Karpas-422 (cell line): ENCODE measurements at regions not wholly inside any gene's neighbourhood (a gene's known extent, or its start where the extent isn't known, plus 50 kb on each side); places are given as distances from the start of the nearest gene placed in this dataset.

Source experiments
- DNase-seq: peaks from one replicate; pipeline ENCODE4 v3.0.0-alpha.2; 2015
- H2AFZ ChIP-seq: fragments of 200-600 bp; sonication (generic); 2 replicates; pipeline ENCODE4 v1.6.1; 2014; ENCODE audit warnings: antibody characterized with exemption, low read length, mixed read lengths
- H3K27ac ChIP-seq: fragments of 200-600 bp; sonication (generic); 2 replicates; pipeline ENCODE4 v1.5.1; 2014; ENCODE audit warnings: mild to moderate bottlenecking, low read length, moderate library complexity
- H3K27me3 ChIP-seq: fragments of 200-600 bp; sonication (generic); 2 replicates; pipeline ENCODE4 v1.6.1; 2014; ENCODE audit warnings: low read length, mixed read lengths
- H3K36me3 ChIP-seq: fragments of 200-600 bp; sonication (generic); 2 replicates; pipeline ENCODE4 v1.6.1; 2014; ENCODE audit warnings: low read length, mixed read lengths; ENCODE audit not compliant: insufficient read depth
- H3K4me1 ChIP-seq: fragments of 200-600 bp; sonication (generic); 2 replicates; pipeline ENCODE4 v1.6.1; 2014; ENCODE audit warnings: mild to moderate bottlenecking, low read length, mixed read lengths
- H3K4me2 ChIP-seq: fragments of 200-600 bp; sonication (generic); 2 replicates; pipeline ENCODE4 v1.6.1; 2014; ENCODE audit warnings: low read length, low read depth, mild to moderate bottlenecking; ENCODE audit not compliant: poor library complexity, severe bottlenecking
- H3K4me3 ChIP-seq: fragments of 200-600 bp; sonication (generic); 2 replicates; pipeline ENCODE4 v1.5.1; 2014; ENCODE audit warnings: mild to moderate bottlenecking, antibody characterized with exemption, low read length, mixed read lengths
- H3K79me2 ChIP-seq: fragments of 200-600 bp; sonication (generic); 2 replicates; pipeline ENCODE4 v1.6.1; 2014; ENCODE audit warnings: mild to moderate bottlenecking, low read length, mixed read lengths
- H3K9ac ChIP-seq: fragments of 200-600 bp; sonication (generic); 2 replicates; pipeline ENCODE4 v1.6.0; 2014; ENCODE audit warnings: low read length
- H3K9me2 ChIP-seq: fragments of 200-600 bp; sonication (generic), shearing (Covaris generic); replicated peaks from 2 replicates; pipeline ENCODE4 v1.6.0; 2014; ENCODE audit warnings: mild to moderate bottlenecking, low read length, moderate library complexity; ENCODE audit not compliant: insufficient read depth
- H3K9me3 ChIP-seq: fragments of 300-700, 200-600 bp; sonication (generic); 2 replicates; pipeline ENCODE4 v1.6.1; 2014; ENCODE audit warnings: low read length, mixed read lengths
- H4K20me1 ChIP-seq: fragments of 200-600 bp; sonication (generic); 2 replicates; pipeline ENCODE4 v1.6.1; 2014; ENCODE audit warnings: mild to moderate bottlenecking, antibody characterized with exemption, low read length, low read depth; ENCODE audit not compliant: insufficient read depth

DNA sequence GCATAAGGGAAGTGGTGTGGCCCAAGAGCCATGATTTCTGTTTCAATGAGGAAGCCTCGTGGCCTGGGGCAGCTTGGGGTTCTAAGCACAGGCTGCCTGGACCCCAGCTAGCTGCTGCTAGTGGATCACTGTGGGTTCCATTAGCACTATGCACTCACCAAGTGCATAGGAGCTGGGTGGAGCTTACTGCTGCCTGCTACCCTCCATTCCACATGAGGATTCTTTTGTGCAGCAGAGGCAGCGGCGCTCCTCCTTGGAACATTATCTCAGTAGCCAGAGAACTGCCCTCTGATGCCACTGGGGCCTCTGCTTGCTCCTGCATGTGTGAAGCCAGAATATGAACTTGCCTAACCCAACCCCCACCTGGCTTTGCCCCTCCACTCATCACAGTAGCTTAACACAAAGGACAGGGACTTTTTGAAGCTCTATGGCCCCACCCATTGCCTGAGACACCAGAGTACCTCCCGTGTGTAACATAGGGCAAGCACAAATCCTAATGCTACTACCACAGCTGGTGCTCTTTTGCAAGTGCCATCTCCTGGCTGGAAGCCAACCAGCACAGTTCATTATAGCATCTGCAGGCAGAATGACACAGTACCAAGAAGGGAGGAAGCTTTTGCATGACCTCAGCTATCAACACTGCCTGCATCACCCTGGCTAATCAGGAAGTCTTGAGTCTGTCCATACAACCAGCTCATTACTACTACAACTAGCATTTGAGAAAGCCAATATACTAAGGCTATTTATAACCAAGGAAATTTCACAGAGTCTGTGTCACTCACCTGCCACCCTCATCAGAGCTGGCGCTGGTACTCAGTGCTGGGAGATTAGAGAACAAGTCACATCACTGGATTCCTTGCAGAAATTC is 297.0 kb upstream of the GULP1 start:
- no peak overlapping the region for H2AFZ ChIP-seq
- H3K36me3 ChIP-seq = no peaks in the 10 kb centered on the region
- H3K9me2 ChIP-seq = no peaks in the 10 kb centered on the region; the same call in 1 of the 2 replicates
- no peaks in the 10 kb centered on the region for H4K20me1 ChIP-seq
- no peaks in the 10 kb centered on the region for H3K4me1 ChIP-seq
- H3K9me3 ChIP-seq = no peaks in the 10 kb centered on the region
- H3K4me3 ChIP-seq = no peak overlapping the region
- no peak overlapping the region for H3K27ac ChIP-seq
- no peak overlapping the region for H3K4me2 ChIP-seq
- H3K9ac ChIP-seq = no peak overlapping the region
- H3K27me3 ChIP-seq = no peaks in the 10 kb centered on the region
- H3K79me2 ChIP-seq = no peaks in the 10 kb centered on the region
- no peak for DNase-seq

DNA sequence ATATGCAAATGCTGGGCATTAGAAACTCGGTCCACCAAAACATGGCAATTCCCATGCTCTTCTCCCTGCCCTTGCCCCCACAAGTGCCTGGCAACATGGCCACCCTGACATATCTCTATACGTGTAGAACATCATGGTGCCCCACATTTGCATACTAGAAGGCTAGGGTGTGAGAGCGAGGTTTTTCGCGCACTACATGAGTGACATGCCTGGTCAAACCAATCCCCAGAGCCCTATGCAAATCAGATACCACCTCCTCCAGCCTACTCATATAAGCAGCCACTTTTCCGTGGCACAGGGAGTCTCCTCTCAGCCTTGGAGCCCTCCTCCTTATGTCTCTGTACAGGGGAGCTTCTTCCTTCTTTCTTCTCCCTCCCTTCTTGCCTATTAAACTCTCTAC is 296.1 kb upstream of the GULP1 start:
- H4K20me1 ChIP-seq = no peaks in the 10 kb centered on the region
- H3K4me2 ChIP-seq = no peak overlapping the region
- no peak overlapping the region for H3K27ac ChIP-seq
- no peak overlapping the region for H2AFZ ChIP-seq
- no peaks in the 10 kb centered on the region for H3K9me3 ChIP-seq
- no peak for DNase-seq
- no peaks in the 10 kb centered on the region; the same call in 1 of the 2 replicates for H3K9me2 ChIP-seq
- no peaks in the 10 kb centered on the region for H3K36me3 ChIP-seq
- no peaks in the 10 kb centered on the region for H3K79me2 ChIP-seq
- H3K4me1 ChIP-seq = no peaks in the 10 kb centered on the region
- no peaks in the 10 kb centered on the region for H3K27me3 ChIP-seq
- H3K4me3 ChIP-seq = no peak overlapping the region
- no peak overlapping the region for H3K9ac ChIP-seq

DNA sequence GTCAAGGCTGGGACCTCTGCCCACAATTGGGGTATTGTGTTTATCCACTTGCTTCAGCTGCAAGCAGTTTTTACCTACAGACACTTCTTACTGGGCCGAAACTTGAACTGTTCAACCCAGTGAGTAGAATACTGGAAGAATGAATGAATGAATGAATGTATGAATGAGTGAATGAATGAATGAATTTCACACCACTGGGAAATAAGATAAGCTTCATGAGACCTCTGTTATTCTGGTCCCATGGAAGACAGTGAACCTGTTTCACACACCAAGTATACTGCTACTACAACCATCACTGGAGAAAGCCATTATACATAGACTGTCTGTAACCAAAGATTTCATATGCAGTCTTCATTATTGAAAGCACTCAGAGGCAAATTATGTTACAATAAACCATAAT is 295.0 kb upstream of the GULP1 start:
- Histone ChIP-seq H3K36me3 (no peaks in the 10 kb centered on the region), H3K27me3 (no peaks in the 10 kb centered on the region), H3K9me3 (no peaks in the 10 kb centered on the region), H4K20me1 (no peaks in the 10 kb centered on the region), H3K9ac (no peak overlapping the region), H3K9me2 (no peaks in the 10 kb centered on the region), H2AFZ (no peak overlapping the region), H3K4me2 (no peak overlapping the region), H3K4me1 (no peaks in the 10 kb centered on the region), H3K4me3 (no peak overlapping the region), H3K79me2 (no peaks in the 10 kb centered on the region), H3K27ac (no peak overlapping the region)
- DNase-seq = no peak

DNA sequence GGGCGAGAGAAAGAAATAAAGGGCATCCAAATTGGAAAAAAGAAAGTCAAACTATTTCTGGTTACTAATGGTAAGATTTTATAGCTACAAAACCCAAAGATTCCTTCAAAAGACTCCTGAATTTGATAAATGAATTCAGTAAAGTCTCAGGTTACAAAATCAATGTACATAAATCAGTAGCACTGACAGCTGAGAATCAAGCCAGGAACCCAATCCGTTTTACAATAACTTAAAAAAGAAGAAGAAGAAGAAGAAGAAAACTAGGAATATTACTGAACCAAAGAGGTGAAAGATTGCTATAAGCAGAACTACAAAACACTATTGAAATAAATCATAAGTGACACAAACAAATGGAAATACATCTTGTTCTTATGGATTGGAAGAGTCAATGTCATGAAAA is 291.5 kb upstream of the GULP1 start:
- H3K4me3 ChIP-seq = no peak overlapping the region
- H3K4me1 ChIP-seq = no peaks in the 10 kb centered on the region
- no peak for DNase-seq
- no peaks in the 10 kb centered on the region for H3K36me3 ChIP-seq
- no peak overlapping the region for H2AFZ ChIP-seq
- no peaks in the 10 kb centered on the region for H4K20me1 ChIP-seq
- no peaks in the 10 kb centered on the region for H3K9me2 ChIP-seq
- no peak overlapping the region for H3K9ac ChIP-seq
- H3K27ac ChIP-seq = no peak overlapping the region
- no peak overlapping the region for H3K4me2 ChIP-seq
- no peaks in the 10 kb centered on the region for H3K9me3 ChIP-seq
- H3K79me2 ChIP-seq = no peaks in the 10 kb centered on the region
- H3K27me3 ChIP-seq = no peaks in the 10 kb centered on the region

DNA sequence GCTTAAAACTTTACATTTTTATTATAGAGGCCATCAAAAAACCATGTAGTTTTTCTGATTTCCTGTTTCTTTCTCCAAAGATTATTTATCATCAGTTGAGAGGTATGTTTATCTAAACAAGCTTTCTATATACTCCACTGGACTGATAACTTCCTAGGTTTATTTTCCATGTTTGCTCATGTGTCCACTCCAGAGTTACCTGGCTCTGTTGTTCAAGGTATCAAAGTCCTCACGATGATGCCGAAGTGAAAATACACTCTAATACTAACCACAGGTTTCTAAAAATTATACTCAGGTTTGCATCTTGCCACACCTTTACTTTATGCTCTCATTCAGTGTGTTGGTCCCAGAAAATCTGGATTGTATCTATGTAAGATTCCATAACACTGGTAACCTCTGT is 287.9 kb upstream of the GULP1 start:
- H3K9me3 ChIP-seq = no peaks in the 10 kb centered on the region
- no peaks in the 10 kb centered on the region for H3K79me2 ChIP-seq
- no peak overlapping the region for H2AFZ ChIP-seq
- H3K4me3 ChIP-seq = no peak overlapping the region
- H3K27ac ChIP-seq = no peak overlapping the region
- no peak overlapping the region for H3K4me2 ChIP-seq
- no peak overlapping the region for H3K9ac ChIP-seq
- H3K9me2 ChIP-seq = no peaks in the 10 kb centered on the region; the same call in 1 of the 2 replicates
- H4K20me1 ChIP-seq = no peaks in the 10 kb centered on the region
- DNase-seq = no peak
- no peaks in the 10 kb centered on the region for H3K36me3 ChIP-seq
- no peaks in the 10 kb centered on the region for H3K4me1 ChIP-seq
- no peaks in the 10 kb centered on the region for H3K27me3 ChIP-seq

DNA sequence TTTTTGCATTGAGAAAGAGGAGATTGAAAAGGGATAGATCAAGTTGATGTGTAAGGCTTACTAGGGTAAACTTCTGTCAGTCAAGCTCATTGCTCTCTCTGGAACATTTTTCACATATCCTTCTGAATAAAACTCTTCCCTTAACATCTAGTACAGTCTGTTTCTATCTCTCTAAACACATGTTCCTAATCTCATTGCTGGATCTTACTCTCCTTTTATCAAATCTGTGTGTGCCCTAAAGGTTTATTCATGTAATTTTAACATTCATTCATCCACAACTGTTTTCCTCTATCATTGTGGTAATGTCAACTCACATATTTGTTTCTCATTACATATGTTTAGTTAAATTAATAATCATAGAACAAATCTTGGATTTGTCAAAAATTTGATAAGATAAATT is 277.9 kb upstream of the GULP1 start:
- Histone ChIP-seq H3K4me2 (no peak overlapping the region), H3K27ac (no peak overlapping the region), H3K9ac (no peak overlapping the region), H3K36me3 (no peaks in the 10 kb centered on the region), H3K4me1 (no peaks in the 10 kb centered on the region), H3K79me2 (no peaks in the 10 kb centered on the region), H3K4me3 (no peak overlapping the region), H3K27me3 (no peaks in the 10 kb centered on the region), H3K9me3 (peaks cover 8% of the 10 kb centered on the region; the same call in 1 of the 2 replicates), H3K9me2 (peaks cover 5% of the 10 kb centered on the region; the same call in 1 of the 2 replicates), H2AFZ (no peak overlapping the region), H4K20me1 (no peaks in the 10 kb centered on the region)
- DNase-seq = no peak

DNA sequence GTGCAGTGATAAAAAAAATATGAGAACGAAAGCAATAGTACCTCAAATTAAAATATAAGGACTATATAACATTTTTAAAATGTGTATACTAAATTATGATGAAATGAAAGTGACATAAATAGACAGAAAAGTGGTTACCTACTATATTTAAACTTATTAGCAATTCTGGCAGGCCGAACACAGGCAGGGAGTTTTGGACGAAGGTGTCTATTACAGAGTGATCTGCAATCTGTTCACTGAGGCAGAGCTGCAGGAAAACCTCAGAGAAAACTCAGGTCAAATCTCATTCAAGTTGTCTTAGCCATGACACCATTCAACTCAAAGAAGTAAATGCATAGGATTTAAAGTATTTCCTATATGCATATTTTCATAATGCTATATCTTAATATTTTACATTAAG is 274.8 kb upstream of the GULP1 start:
- Histone ChIP-seq H3K9ac (no peak overlapping the region), H3K9me3 (peaks cover 3% of the 10 kb centered on the region; the same call in 1 of the 2 replicates), H2AFZ (no peak overlapping the region), H3K4me1 (no peaks in the 10 kb centered on the region), H3K27ac (no peak overlapping the region), H4K20me1 (no peaks in the 10 kb centered on the region), H3K79me2 (no peaks in the 10 kb centered on the region), H3K4me3 (no peak overlapping the region), H3K4me2 (no peak overlapping the region), H3K27me3 (no peaks in the 10 kb centered on the region), H3K36me3 (no peaks in the 10 kb centered on the region), H3K9me2 (peaks cover 5% of the 10 kb centered on the region; the same call in 1 of the 2 replicates)
- DNase-seq = no peak

DNA sequence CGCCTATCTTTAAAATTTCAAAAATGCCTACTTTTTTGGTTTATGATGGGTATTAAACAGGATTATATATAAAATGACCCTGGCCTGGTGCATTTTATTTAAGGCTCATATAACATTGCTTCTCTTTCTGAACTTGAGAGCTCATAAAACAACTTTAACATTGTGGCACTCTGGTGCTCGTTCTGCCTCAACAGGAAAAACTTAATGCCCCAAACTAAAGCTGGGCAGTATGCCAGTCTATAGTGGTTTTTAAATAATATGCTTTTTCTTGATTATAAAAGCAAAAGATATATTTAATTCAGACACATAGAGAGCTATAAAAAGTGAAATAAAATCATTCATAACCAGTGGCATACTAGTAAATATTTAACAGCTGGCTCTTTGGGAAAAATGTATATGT is 269.3 kb upstream of the GULP1 start:
- no peaks in the 10 kb centered on the region; the same call in 1 of the 2 replicates for H3K9me2 ChIP-seq
- no peak overlapping the region for H3K9ac ChIP-seq
- no peaks in the 10 kb centered on the region for H3K36me3 ChIP-seq
- H3K27me3 ChIP-seq = no peaks in the 10 kb centered on the region
- no peaks in the 10 kb centered on the region for H3K4me1 ChIP-seq
- no peak overlapping the region for H2AFZ ChIP-seq
- no peak overlapping the region for H3K4me2 ChIP-seq
- no peak overlapping the region for H3K4me3 ChIP-seq
- no peak overlapping the region for H3K27ac ChIP-seq
- DNase-seq = no peak
- H3K79me2 ChIP-seq = no peaks in the 10 kb centered on the region
- peaks cover 3% of the 10 kb centered on the region; the same call in 1 of the 2 replicates for H3K9me3 ChIP-seq
- no peaks in the 10 kb centered on the region for H4K20me1 ChIP-seq
